GM13977 (cell line): ENCODE measurements at regions not wholly inside any gene's neighbourhood (a gene's known extent, or its start where the extent isn't known, plus 50 kb on each side); places are given as distances from the start of the nearest gene placed in this dataset.
A peak's percentile ranks its signal among the peaks of the same experiment; 100 is the strongest.

Source experiments
- DNase-seq: peaks from one replicate; pipeline ENCODE4 v3.0.0; 2012; ENCODE audit warnings: low spot score
- in situ Hi-C: fragments of 300-500 bp; cut with MboI; formaldehyde crosslinking; loops from one replicate; pipeline ENCODE4 v1.12.0; 2022; ENCODE audit warnings: low sequenced_read_pairs, low pct_unique_long_range_greater_than_20kb, mixed read lengths, inconsistent platforms; ENCODE audit not compliant: unreplicated experiment
- TF ChIP-seq, protein P1 (sequence below): IDR thresholded peaks from 2 replicates; pipeline ENCODE4 v1.5.1; 2012; ENCODE audit warnings: mild to moderate bottlenecking, control low read depth; ENCODE audit not compliant: insufficient read depth; ENCODE audit errors: extremely low read depth, missing control alignments

- DNase-seq: no peak
- TF ChIP-seq, protein P1, sequence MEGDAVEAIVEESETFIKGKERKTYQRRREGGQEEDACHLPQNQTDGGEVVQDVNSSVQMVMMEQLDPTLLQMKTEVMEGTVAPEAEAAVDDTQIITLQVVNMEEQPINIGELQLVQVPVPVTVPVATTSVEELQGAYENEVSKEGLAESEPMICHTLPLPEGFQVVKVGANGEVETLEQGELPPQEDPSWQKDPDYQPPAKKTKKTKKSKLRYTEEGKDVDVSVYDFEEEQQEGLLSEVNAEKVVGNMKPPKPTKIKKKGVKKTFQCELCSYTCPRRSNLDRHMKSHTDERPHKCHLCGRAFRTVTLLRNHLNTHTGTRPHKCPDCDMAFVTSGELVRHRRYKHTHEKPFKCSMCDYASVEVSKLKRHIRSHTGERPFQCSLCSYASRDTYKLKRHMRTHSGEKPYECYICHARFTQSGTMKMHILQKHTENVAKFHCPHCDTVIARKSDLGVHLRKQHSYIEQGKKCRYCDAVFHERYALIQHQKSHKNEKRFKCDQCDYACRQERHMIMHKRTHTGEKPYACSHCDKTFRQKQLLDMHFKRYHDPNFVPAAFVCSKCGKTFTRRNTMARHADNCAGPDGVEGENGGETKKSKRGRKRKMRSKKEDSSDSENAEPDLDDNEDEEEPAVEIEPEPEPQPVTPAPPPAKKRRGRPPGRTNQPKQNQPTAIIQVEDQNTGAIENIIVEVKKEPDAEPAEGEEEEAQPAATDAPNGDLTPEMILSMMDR: no peak
- in situ Hi-C loops: no loop called here
These were observed 129.8 kb upstream of the HSD17B12 start for GRCh38 chr11:43550714-43551113.

GRCh38 chr11:43554148-43554473, 126.4 kb upstream of the HSD17B12 start:
- in situ Hi-C loops: no loop called here
- DNase-seq: no peak
- TF ChIP-seq, protein P1: no peak

DNA sequence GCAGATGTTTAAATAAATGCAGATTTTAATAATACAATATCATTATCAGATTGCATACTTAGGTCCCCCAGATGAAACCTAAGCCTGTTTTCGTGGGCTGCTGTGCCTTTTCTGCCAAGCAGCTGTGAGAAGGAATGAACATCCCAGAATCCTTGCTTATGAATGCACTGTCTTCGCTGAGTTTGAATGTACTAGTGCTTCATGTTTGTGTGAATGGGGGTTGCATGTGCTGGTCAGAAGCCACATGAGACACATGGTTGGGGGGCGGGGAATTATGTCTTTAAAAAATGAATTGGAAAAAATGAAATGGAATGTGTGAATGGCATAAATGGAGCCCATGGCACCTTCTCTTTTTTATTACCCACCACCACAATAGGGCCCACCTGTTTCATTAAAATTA, 125.4 kb upstream of the HSD17B12 start:
- in situ Hi-C loops: no loop called here
- DNase-seq: no peak
- TF ChIP-seq, protein P1: no peak

DNA sequence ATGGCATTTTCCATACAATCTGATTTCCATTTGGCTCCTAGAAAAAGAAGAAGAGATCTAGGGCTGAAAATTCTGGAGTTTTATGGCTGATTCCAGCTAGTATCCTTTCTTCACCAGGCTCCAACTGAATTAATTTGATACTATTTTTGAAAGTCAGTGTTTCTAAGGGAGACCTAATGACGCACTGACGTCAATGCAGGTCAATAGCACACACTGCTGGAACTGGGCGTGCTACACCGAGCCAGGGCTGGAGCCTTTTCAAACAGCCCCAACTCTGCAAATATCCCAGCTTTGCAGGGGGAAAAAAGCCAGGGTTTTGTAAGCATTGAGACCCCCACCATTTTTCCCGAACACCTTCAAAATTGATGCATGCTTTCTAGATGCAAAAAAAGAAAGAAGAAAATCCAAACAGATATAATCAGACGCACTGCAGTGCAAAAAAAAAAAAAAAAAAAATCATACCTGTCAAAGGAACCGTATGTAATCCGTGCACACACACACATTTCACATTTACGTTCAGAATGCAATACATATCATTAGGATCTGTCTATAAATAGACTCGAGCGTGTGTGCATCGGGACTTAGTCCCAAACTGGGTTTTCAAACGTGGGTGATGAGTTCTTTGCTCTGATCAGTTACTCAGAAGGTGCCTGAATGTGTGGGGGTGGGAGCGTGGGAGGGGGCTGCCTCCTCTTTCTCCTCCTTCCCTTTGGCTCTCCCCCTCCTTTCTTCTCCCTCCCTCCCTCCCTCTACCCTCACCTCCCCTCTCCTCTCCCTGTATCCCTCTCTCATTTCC, 124.5 kb upstream of the HSD17B12 start:
- no peak for DNase-seq
- in situ Hi-C loops: no loop called here
- TF ChIP-seq, protein P1: no peak

DNA sequence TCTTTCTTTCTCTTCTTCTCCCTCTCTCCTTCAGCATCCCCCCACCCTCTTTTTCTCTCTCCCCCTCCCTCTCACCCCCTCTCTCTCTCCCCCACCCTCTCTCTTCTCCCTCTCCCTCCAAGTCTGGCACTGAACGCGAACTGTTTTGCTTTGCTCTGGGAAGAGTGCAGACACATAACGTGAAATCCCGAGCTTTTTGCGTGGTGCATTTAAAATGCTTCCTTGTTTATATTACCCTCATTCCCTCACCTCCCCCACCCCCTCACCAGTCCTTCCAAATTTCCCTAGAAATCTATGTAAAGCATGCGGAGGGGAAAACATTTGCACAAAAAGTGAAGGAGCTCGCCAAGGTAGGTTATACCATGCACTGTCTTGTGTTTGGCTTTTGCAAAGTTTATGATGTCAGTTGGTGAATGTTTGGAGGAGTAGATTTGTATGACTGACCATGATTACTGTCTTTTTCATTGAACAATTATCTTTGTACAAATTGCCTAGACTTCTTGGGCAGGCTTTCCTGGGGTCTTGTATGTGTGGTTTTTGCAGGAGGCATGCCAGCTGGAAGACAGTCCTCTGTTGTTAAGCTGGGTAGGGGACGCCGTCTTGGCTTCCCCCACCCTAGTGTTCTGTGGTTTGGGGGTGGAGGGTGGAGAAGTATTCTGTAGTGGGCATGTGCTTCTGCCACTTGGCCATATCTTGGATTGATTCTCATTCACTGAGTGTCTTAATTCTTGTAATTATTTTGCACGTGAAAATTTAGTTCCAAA, 123.7 kb upstream of the HSD17B12 start:
- TF ChIP-seq, protein P1: no peak
- no peak for DNase-seq
- in situ Hi-C loops: no loop called here

GRCh38 chr11:43557553-43558110, 122.9 kb upstream of the HSD17B12 start:
- TF ChIP-seq, protein P1: peak; percentile 15
- no peak for DNase-seq
- in situ Hi-C loops: no loop called here
